Umbilical cord (tissue), 1 donor: ENCODE measurements at regions not wholly inside any gene's neighbourhood (a gene's known extent, or its start where the extent isn't known, plus 50 kb on each side); places are given as distances from the start of the nearest gene placed in this dataset.
A peak's percentile ranks its signal among the peaks of the same experiment; 100 is the strongest.

ENCODE experiments used
- DNase-seq: peaks from one replicate; pipeline ENCODE4 v3.0.0-alpha.2; 2015; ENCODE audit warnings: low spot score

- DNase-seq = no peak
These were observed 570.5 kb downstream of the TDRD15 start for GRCh38 chr2:21694079-21694878.

- no peak for DNase-seq
These were observed 573.1 kb downstream of the TDRD15 start for GRCh38 chr2:21696900-21697299.

- no peak for DNase-seq
These were observed 576.9 kb downstream of the TDRD15 start for GRCh38 chr2:21700644-21701043.

GRCh38 chr2:21710031-21710430 is 586.3 kb downstream of the TDRD15 start:
- peak; percentile 40 for DNase-seq

GRCh38 chr2:21710496-21710895 is 586.7 kb downstream of the TDRD15 start:
- DNase-seq = no peak

- peak; percentile 90 for DNase-seq
These were observed 592.1 kb downstream of the TDRD15 start for GRCh38 chr2:21715887-21716286.

GRCh38 chr2:21727101-21727500 is 603.3 kb downstream of the TDRD15 start:
- DNase-seq = no peak

GRCh38 chr2:21728133-21728532 is 604.4 kb downstream of the TDRD15 start:
- no peak for DNase-seq

GRCh38 chr2:21730141-21730540 is 606.4 kb downstream of the TDRD15 start:
- DNase-seq = no peak

GRCh38 chr2:21740484-21740883 is 616.7 kb downstream of the TDRD15 start:
- peak; percentile 67 for DNase-seq

- DNase-seq = no peak
These were observed 622.7 kb downstream of the TDRD15 start for GRCh38 chr2:21746499-21746898.

- DNase-seq = no peak
These were observed 624.7 kb downstream of the TDRD15 start for GRCh38 chr2:21748501-21748900.

GRCh38 chr2:21754164-21754788 is 630.5 kb downstream of the TDRD15 start:
- DNase-seq = no peak

- peak; percentile 94 for DNase-seq
These were observed 634.1 kb downstream of the TDRD15 start for GRCh38 chr2:21757805-21758430.

- DNase-seq = no peak
These were observed 636.1 kb downstream of the TDRD15 start for GRCh38 chr2:21759819-21760218.

- no peak for DNase-seq
These were observed 637.6 kb downstream of the TDRD15 start for GRCh38 chr2:21761361-21761760.

- DNase-seq = peak; percentile 2
These were observed 639.7 kb downstream of the TDRD15 start for GRCh38 chr2:21763501-21763900.

- DNase-seq = no peak
These were observed 647.0 kb downstream of the TDRD15 start for GRCh38 chr2:21770787-21771186.

- peak; percentile 19 for DNase-seq
These were observed 648.9 kb downstream of the TDRD15 start for GRCh38 chr2:21772624-21773023.

- DNase-seq = peak; percentile 13
These were observed 649.4 kb downstream of the TDRD15 start for GRCh38 chr2:21773168-21773567.

- no peak for DNase-seq
These were observed 651.1 kb downstream of the TDRD15 start for GRCh38 chr2:21774691-21775368.

GRCh38 chr2:21779786-21780185 is 656.0 kb downstream of the TDRD15 start:
- no peak for DNase-seq
